WTC11 (cell line): ENCODE measurements at regions not wholly inside any gene's neighbourhood (a gene's known extent, or its start where the extent isn't known, plus 50 kb on each side); places are given as distances from the start of the nearest gene placed in this dataset.
A peak's percentile ranks its signal among the peaks of the same experiment; 100 is the strongest.

Experiments
- FOXP1 ChIP-seq: sonication (generic); formaldehyde crosslinking; IDR thresholded peaks from 2 replicates; pipeline ENCODE4 v1.8.0; 2022; ENCODE audit warnings: missing genetic modification reagents, mild to moderate bottlenecking, moderate library complexity, borderline replicate concordance
- FOXP4 ChIP-seq: sonication (generic); formaldehyde crosslinking; IDR thresholded peaks from 2 replicates; pipeline ENCODE4 v1.8.0; 2022; ENCODE audit warnings: mild to moderate bottlenecking, missing genetic modification reagents
- GABPB1 ChIP-seq: sonication (generic); formaldehyde crosslinking; IDR thresholded peaks from 2 replicates; pipeline ENCODE4 v1.8.1; 2023; ENCODE audit warnings: mild to moderate bottlenecking, missing genetic modification reagents
- HMGA2 ChIP-seq: fragments of 250-450 bp; sonication (Bioruptor Pico); IDR thresholded peaks from 2 replicates; pipeline ENCODE4 v1.4.0; 2021; ENCODE audit warnings: mild to moderate bottlenecking, moderate library complexity
- KAT7 ChIP-seq: sonication (generic); formaldehyde crosslinking; IDR thresholded peaks from 2 replicates; pipeline ENCODE4 v1.8.1; 2023; ENCODE audit warnings: missing genetic modification reagents, mild to moderate bottlenecking, borderline replicate concordance
- MXD4 ChIP-seq: fragments of 250-450 bp; sonication (Bioruptor Pico); IDR thresholded peaks from 2 replicates; pipeline ENCODE4 v1.8.0; 2021; ENCODE audit warnings: mild to moderate bottlenecking, moderate library complexity, borderline replicate concordance
- MYBL2 ChIP-seq: sonication (generic); formaldehyde crosslinking; IDR thresholded peaks from 2 replicates; pipeline ENCODE4 v1.8.1; 2023; ENCODE audit warnings: mild to moderate bottlenecking, moderate library complexity, missing genetic modification reagents
- NFYB ChIP-seq: sonication (generic); formaldehyde crosslinking; conservative IDR thresholded peaks from 2 replicates; pipeline ENCODE4 v1.8.0; 2022; ENCODE audit warnings: low read depth, missing genetic modification reagents
- NR1H2 ChIP-seq: sonication (generic); formaldehyde crosslinking; IDR thresholded peaks from 2 replicates; pipeline ENCODE4 v1.9.0; 2021; ENCODE audit warnings: mild to moderate bottlenecking, moderate library complexity, missing genetic modification reagents
- PREB ChIP-seq: sonication (generic); formaldehyde crosslinking; IDR thresholded peaks from 2 replicates; pipeline ENCODE4 v1.8.1; 2022; ENCODE audit warnings: mild to moderate bottlenecking, missing genetic modification reagents, moderate library complexity, borderline replicate concordance
- PRRX2 ChIP-seq: fragments of 250-450 bp; sonication (Bioruptor Pico); IDR thresholded peaks from 2 replicates; pipeline ENCODE4 v1.8.0; 2021; ENCODE audit warnings: mild to moderate bottlenecking
- SMAD3 ChIP-seq: sonication (generic); formaldehyde crosslinking; IDR thresholded peaks from 2 replicates; pipeline ENCODE4 v1.8.0; 2022; ENCODE audit warnings: missing genetic modification reagents, mild to moderate bottlenecking, borderline replicate concordance
- TEAD1 ChIP-seq: sonication (generic); formaldehyde crosslinking; IDR thresholded peaks from 2 replicates; pipeline ENCODE4 v1.8.0; 2022; ENCODE audit warnings: mild to moderate bottlenecking, missing genetic modification reagents
- ZNF121 ChIP-seq: sonication (generic); formaldehyde crosslinking; IDR thresholded peaks from 2 replicates; pipeline ENCODE4 v1.8.0; 2023; ENCODE audit warnings: missing genetic modification reagents
- ZNF138 ChIP-seq: sonication (generic); formaldehyde crosslinking; conservative IDR thresholded peaks from 2 replicates; pipeline ENCODE4 v1.8.1; 2022; ENCODE audit warnings: mild to moderate bottlenecking, moderate library complexity, missing genetic modification reagents
- ZNF232 ChIP-seq: sonication (generic); formaldehyde crosslinking; IDR thresholded peaks from 2 replicates; pipeline ENCODE4 v1.8.0; 2022; ENCODE audit warnings: mild to moderate bottlenecking, missing genetic modification reagents
- ZNF317 ChIP-seq: sonication (generic); formaldehyde crosslinking; IDR thresholded peaks from 2 replicates; pipeline ENCODE4 v1.8.1; 2023; ENCODE audit warnings: low read depth, mild to moderate bottlenecking, moderate library complexity, missing genetic modification reagents, borderline replicate concordance
- ZNF416 ChIP-seq: fragments of 250-450 bp; sonication (Bioruptor Pico); IDR thresholded peaks from 2 replicates; pipeline ENCODE4 v1.9.0; 2021; ENCODE audit warnings: mild to moderate bottlenecking, inconsistent platforms
- ZNF532 ChIP-seq: fragments of 250-450 bp; sonication (Bioruptor Pico); IDR thresholded peaks from 2 replicates; pipeline ENCODE4 v1.9.0; 2021; ENCODE audit warnings: mild to moderate bottlenecking, borderline replicate concordance
- TF ChIP-seq, protein P1 (sequence below): sonication (generic); formaldehyde crosslinking; IDR thresholded peaks from 2 replicates; pipeline ENCODE4 v1.8.0; 2023; ENCODE audit warnings: mild to moderate bottlenecking, missing genetic modification reagents
- TF ChIP-seq, protein P2 (sequence below): sonication (generic); formaldehyde crosslinking; IDR thresholded peaks from 2 replicates; pipeline ENCODE4 v1.8.0; 2022; ENCODE audit warnings: missing genetic modification reagents

- peak; percentile 36; the same call in 1 of the 2 replicates for TF ChIP-seq FOXP4 (CRISPR knock-in tag)
- 0 out of 2 replicates have a peak, but pooled peaks have one; percentile 36 for TF ChIP-seq KAT7 (CRISPR knock-in tag)
- 0 out of 2 replicates have a peak, but pooled peaks have one; percentile 6 for TF ChIP-seq ZNF121 (CRISPR knock-in tag)
- peak; percentile 93; the same call in 1 of the 2 replicates for TF ChIP-seq FOXP1 (CRISPR knock-in tag)
- peak; percentile 59; the same call in 1 of the 2 replicates for TF ChIP-seq PRRX2 (CRISPR knock-in tag)
- TF ChIP-seq TEAD1 (CRISPR knock-in tag) = peak; percentile 85; the same call in 1 of the 2 replicates
- no peak for TF ChIP-seq ZNF138
- peak; percentile 91 for TF ChIP-seq ZNF232 (CRISPR knock-in tag)
- no peak for TF ChIP-seq MXD4 (CRISPR knock-in tag)
- TF ChIP-seq GABPB1 (CRISPR knock-in tag) = no peak
- no peak for TF ChIP-seq NR1H2 (CRISPR knock-in tag)
- TF ChIP-seq ZNF317 (CRISPR knock-in tag) = no peak
- TF ChIP-seq NFYB (CRISPR knock-in tag) = no peak
- TF ChIP-seq ZNF532 (CRISPR knock-in tag) = 0 out of 2 replicates have a peak, but pooled peaks have one; percentile 50
- TF ChIP-seq, protein P1, sequence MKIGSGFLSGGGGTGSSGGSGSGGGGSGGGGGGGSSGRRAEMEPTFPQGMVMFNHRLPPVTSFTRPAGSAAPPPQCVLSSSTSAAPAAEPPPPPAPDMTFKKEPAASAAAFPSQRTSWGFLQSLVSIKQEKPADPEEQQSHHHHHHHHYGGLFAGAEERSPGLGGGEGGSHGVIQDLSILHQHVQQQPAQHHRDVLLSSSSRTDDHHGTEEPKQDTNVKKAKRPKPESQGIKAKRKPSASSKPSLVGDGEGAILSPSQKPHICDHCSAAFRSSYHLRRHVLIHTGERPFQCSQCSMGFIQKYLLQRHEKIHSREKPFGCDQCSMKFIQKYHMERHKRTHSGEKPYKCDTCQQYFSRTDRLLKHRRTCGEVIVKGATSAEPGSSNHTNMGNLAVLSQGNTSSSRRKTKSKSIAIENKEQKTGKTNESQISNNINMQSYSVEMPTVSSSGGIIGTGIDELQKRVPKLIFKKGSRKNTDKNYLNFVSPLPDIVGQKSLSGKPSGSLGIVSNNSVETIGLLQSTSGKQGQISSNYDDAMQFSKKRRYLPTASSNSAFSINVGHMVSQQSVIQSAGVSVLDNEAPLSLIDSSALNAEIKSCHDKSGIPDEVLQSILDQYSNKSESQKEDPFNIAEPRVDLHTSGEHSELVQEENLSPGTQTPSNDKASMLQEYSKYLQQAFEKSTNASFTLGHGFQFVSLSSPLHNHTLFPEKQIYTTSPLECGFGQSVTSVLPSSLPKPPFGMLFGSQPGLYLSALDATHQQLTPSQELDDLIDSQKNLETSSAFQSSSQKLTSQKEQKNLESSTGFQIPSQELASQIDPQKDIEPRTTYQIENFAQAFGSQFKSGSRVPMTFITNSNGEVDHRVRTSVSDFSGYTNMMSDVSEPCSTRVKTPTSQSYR = no peak
- TF ChIP-seq MYBL2 (CRISPR knock-in tag) = peak; percentile 59; the same call in 1 of the 2 replicates
- TF ChIP-seq PREB (CRISPR knock-in tag) = no peak
- TF ChIP-seq, protein P2, sequence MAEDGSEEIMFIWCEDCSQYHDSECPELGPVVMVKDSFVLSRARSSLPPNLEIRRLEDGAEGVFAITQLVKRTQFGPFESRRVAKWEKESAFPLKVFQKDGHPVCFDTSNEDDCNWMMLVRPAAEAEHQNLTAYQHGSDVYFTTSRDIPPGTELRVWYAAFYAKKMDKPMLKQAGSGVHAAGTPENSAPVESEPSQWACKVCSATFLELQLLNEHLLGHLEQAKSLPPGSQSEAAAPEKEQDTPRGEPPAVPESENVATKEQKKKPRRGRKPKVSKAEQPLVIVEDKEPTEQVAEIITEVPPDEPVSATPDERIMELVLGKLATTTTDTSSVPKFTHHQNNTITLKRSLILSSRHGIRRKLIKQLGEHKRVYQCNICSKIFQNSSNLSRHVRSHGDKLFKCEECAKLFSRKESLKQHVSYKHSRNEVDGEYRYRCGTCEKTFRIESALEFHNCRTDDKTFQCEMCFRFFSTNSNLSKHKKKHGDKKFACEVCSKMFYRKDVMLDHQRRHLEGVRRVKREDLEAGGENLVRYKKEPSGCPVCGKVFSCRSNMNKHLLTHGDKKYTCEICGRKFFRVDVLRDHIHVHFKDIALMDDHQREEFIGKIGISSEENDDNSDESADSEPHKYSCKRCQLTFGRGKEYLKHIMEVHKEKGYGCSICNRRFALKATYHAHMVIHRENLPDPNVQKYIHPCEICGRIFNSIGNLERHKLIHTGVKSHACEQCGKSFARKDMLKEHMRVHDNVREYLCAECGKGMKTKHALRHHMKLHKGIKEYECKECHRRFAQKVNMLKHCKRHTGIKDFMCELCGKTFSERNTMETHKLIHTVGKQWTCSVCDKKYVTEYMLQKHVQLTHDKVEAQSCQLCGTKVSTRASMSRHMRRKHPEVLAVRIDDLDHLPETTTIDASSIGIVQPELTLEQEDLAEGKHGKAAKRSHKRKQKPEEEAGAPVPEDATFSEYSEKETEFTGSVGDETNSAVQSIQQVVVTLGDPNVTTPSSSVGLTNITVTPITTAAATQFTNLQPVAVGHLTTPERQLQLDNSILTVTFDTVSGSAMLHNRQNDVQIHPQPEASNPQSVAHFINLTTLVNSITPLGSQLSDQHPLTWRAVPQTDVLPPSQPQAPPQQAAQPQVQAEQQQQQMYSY = no peak
- no peak for TF ChIP-seq HMGA2 (CRISPR knock-in tag)
- TF ChIP-seq SMAD3 = peak; percentile 86
- no peak for TF ChIP-seq ZNF416 (CRISPR knock-in tag)
Measured at GRCh38 chr6:158869826-158870648, 50.9 kb upstream of the EZR start (continued).
